HepG2 (cell line): ENCODE measurements at regions not wholly inside any gene's neighbourhood (a gene's known extent, or its start where the extent isn't known, plus 50 kb on each side); places are given as distances from the start of the nearest gene placed in this dataset.
"Not testable (repeated sequence)": the region's sequence is repeated elsewhere in the genome, so short reads cannot be mapped to it uniquely, and the experiment has no call there.

Experiments
- ATAC-seq: fragments of 200-7000 bp; cut with Tn5 transposase; 3 replicates; pipeline ENCODE4 v1.9.1; 2020; ENCODE audit warnings: mild to moderate bottlenecking, moderate library complexity
- BruUV-seq: library from RNA; stranded (reverse); fragments of 400-500 nt; replicated peaks from 2 replicates; lab custom pipeline; 2021; lab: Mats Ljungman, UMichigan
- CTCF ChIA-PET: fragments of 300-600 bp; formaldehyde crosslinking; extraction: SDS; loops from one replicate; lab custom pipeline; 2021; ENCODE audit warnings: low total read pairs, inconsistent platforms, low intra/inter-chr PET ratio; lab: Yijun Ruan, JAX
- POLR2A ChIA-PET: fragments of 350-600 bp; sonication (Branson Sonifier 250); formaldehyde crosslinking; loops from one replicate; lab custom pipeline; 2020; ENCODE audit warnings: antibody characterized with exemption, inconsistent platforms; lab: Yijun Ruan, JAX
- DNase-seq: peaks from one replicate; pipeline ENCODE4 v3.0.0-alpha.2; 2015; ENCODE audit warnings: low spot score
- FAIRE-seq: peaks from 3 replicates; lab custom pipeline; 2011; peaks lifted over from hg19 to GRCh38; lab: Jason Lieb, UNC
- H2AFZ ChIP-seq: one replicate; pipeline ENCODE4 v1.6.1; 2011; ENCODE audit warnings: low read length, inconsistent platforms
- H3K27ac ChIP-seq: fragments of 300-600 bp; 3 replicates; pipeline ENCODE4 v1.8.0; 2011; ENCODE audit warnings: mixed run types, mild to moderate bottlenecking, mixed read lengths, low read length, inconsistent platforms; ENCODE audit not compliant: insufficient read depth; ENCODE audit errors: extremely low read length
- H3K27me3 ChIP-seq, 2 experiments: fragments of 200-600 bp in 1 of 2; 2 replicates in 1 of 2; 3 replicates in 1 of 2; pipeline versions ENCODE4 v1.6.0 to v1.8.0; 2011; ENCODE audit warnings: low read length in 2 of 2, mild to moderate bottlenecking in 2 of 2, moderate library complexity in 2 of 2, inconsistent platforms in 1 of 2; ENCODE audit not compliant: insufficient read depth in 2 of 2, control insufficient read depth in 1 of 2
- H3K36me3 ChIP-seq, 2 experiments: fragments of 200-600 bp in 1 of 2; replicated peaks in 1 of 2; 2 replicates in 1 of 2; 3 replicates in 1 of 2; pipeline versions ENCODE4 v1.5.1 to v1.8.0; 2011; ENCODE audit warnings: low read length in 2 of 2, inconsistent platforms in 1 of 2; ENCODE audit not compliant: insufficient read depth in 2 of 2, control insufficient read depth in 1 of 2
- H3K4me1 ChIP-seq: 2 replicates; pipeline ENCODE4 v1.5.1; 2012; ENCODE audit warnings: low read length, inconsistent platforms; ENCODE audit not compliant: insufficient read depth
- H3K4me2 ChIP-seq: 2 replicates; pipeline ENCODE4 v1.6.0; 2011; ENCODE audit warnings: low read depth, low read length, inconsistent platforms
- H3K4me3 ChIP-seq, 3 experiments: fragments of 200-600 bp in 1 of 3; sonication (generic), shearing (Covaris generic) in 1 of 3; replicated peaks in 1 of 3; 2 replicates each; pipeline ENCODE4 v1.5.1; 2011 to 2016; ENCODE audit warnings: low read length in 3 of 3, inconsistent platforms in 2 of 3, low read depth in 2 of 3, mild to moderate bottlenecking in 2 of 3, control low read depth in 1 of 3, mixed read lengths in 1 of 3; ENCODE audit not compliant: insufficient read depth in 1 of 3
- H3K79me2 ChIP-seq: one replicate; pipeline ENCODE4 v1.6.1; 2011; ENCODE audit warnings: low read length, inconsistent platforms; ENCODE audit not compliant: insufficient read depth
- H3K9ac ChIP-seq: 2 replicates; pipeline ENCODE4 v1.6.0; 2011; ENCODE audit warnings: mild to moderate bottlenecking, low read depth, low read length, inconsistent platforms; ENCODE audit not compliant: insufficient read depth
- H3K9me3 ChIP-seq: 2 replicates; pipeline ENCODE4 v1.5.1; 2012; ENCODE audit warnings: mild to moderate bottlenecking, low read length
- H4K20me1 ChIP-seq: 2 replicates; pipeline ENCODE4 v1.6.0; 2011; ENCODE audit warnings: inconsistent platforms, mild to moderate bottlenecking, low read length, moderate library complexity; ENCODE audit not compliant: insufficient read depth
- DNMT3B ChIP-seq: conservative IDR thresholded peaks from 2 replicates; pipeline ENCODE4 v1.6.1; 2016; ENCODE audit warnings: missing biosample characterization, control low read depth
- FIP1L1 ChIP-seq: fragments of 200-400 bp; formaldehyde crosslinking; IDR thresholded peaks from 2 replicates; pipeline ENCODE4 v1.6.1; 2018; ENCODE audit warnings: low read depth, mild to moderate bottlenecking, low read length, moderate library complexity, borderline replicate concordance; ENCODE audit not compliant: insufficient read depth
- KMT2A ChIP-seq: sonication (generic); formaldehyde crosslinking; IDR thresholded peaks from 2 replicates; pipeline ENCODE4 v1.4.0; 2020; ENCODE audit warnings: missing genetic modification reagents
- RERE ChIP-seq: IDR thresholded peaks from 2 replicates; pipeline ENCODE4 v1.6.1; 2016; ENCODE audit warnings: low read depth, missing genetic modification reagents, missing compliant biosample characterization
- SIN3A ChIP-seq: IDR thresholded peaks from 2 replicates; pipeline ENCODE4 v1.6.1; 2011; ENCODE audit warnings: low read depth, mild to moderate bottlenecking, control low read depth, low read length, borderline replicate concordance
- TAF1 ChIP-seq: sonication (generic); formaldehyde crosslinking; IDR thresholded peaks from 2 replicates; pipeline ENCODE4 v1.4.0; 2020; ENCODE audit warnings: missing genetic modification reagents
- ZNF781 ChIP-seq: sonication (generic); formaldehyde crosslinking; IDR thresholded peaks from 2 replicates; pipeline ENCODE4 v1.5.1; 2020; ENCODE audit warnings: borderline replicate concordance, mild to moderate bottlenecking, missing genetic modification reagents; ENCODE audit errors: not compliant biosample characterization
- WGBS: methylation state at CpG from one replicate; pipeline ENCODE4 v1.1.6; 2017; ENCODE audit warnings: low lambda C conversion rate; 5-methylcytosine and 5-hydroxymethylcytosine counted together
- in situ Hi-C: cut with HindIII; loops from 2 replicates; pipeline ENCODE4 v1.10.0; 2017; ENCODE audit warnings: low pct_unique_long_range_greater_than_20kb; ENCODE audit not compliant: extremely low pct_ligation_motif_present
- intact Hi-C: fragments of 100-400 bp; cut with micrococcal nuclease; formaldehyde crosslinking; loops from one replicate; pipeline ENCODE4 v1.10.0; 2022; ENCODE audit not compliant: unreplicated experiment
- TF ChIP-seq, protein P1 (sequence below): sonication (generic); formaldehyde crosslinking; IDR thresholded peaks from 2 replicates; pipeline ENCODE4 v1.4.0; 2020; ENCODE audit warnings: missing genetic modification reagents, borderline replicate concordance

DNA sequence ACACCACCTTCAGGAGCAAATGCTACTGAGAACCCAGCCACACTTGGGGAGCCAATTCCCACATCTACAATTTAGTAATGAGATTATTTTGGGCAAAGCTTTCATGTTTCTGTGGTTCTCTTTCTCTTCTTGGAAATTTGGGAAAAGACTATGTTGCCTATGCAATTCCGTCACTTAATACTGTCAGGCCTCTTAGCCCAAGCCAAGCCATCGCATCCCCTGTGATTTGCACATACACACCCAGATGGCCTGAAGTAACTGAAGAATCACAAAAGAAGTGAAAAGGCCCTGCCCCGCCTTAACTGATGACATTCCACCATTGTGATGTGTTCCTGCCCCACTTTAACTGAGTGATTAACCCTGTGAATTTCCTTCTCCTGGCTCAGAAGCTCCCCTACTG, 153.4 kb upstream of the NANOGP8 start:
- intact Hi-C loops, H3K4me1 ChIP-seq, H3K4me2 ChIP-seq, ATAC-seq, in situ Hi-C loops, CTCF ChIA-PET, H3K27me3 ChIP-seq, H3K4me3 ChIP-seq, H3K9me3 ChIP-seq, DNase-seq, FAIRE-seq, H2AFZ ChIP-seq, H3K36me3 ChIP-seq, BruUV-seq, H3K27ac ChIP-seq, H3K79me2 ChIP-seq, H4K20me1 ChIP-seq, POLR2A ChIA-PET, H3K9ac ChIP-seq: not testable (repeated sequence)
- WGBS: 65% methylated on average over 3 of the region's 3 CpGs

- DNase-seq: no peak
- no peak for ATAC-seq
- BruUV-seq: no TSS peak
- CTCF ChIA-PET: no interaction called here
- POLR2A ChIA-PET: no interaction called here
- Histone ChIP-seq H3K36me3 (no peaks in the 10 kb centered on the region), H2AFZ (no peak overlapping the region), H3K4me2 (no peak overlapping the region), H3K9ac (no peak overlapping the region), H3K4me3 (no peak overlapping the region), H3K27ac (no peak overlapping the region), H3K79me2 (no peaks in the 10 kb centered on the region), H4K20me1 (no peaks in the 10 kb centered on the region), H3K9me3 (no peaks in the 10 kb centered on the region), H3K27me3 (no peaks in the 10 kb centered on the region), H3K4me1 (no peaks in the 10 kb centered on the region)
- FAIRE-seq: no peak
- intact Hi-C loops (no loop called here), in situ Hi-C loops (no loop called here)
- 39% methylated on average over 3 of the region's 3 CpGs for WGBS
- TF ChIP-seq, protein P1, sequence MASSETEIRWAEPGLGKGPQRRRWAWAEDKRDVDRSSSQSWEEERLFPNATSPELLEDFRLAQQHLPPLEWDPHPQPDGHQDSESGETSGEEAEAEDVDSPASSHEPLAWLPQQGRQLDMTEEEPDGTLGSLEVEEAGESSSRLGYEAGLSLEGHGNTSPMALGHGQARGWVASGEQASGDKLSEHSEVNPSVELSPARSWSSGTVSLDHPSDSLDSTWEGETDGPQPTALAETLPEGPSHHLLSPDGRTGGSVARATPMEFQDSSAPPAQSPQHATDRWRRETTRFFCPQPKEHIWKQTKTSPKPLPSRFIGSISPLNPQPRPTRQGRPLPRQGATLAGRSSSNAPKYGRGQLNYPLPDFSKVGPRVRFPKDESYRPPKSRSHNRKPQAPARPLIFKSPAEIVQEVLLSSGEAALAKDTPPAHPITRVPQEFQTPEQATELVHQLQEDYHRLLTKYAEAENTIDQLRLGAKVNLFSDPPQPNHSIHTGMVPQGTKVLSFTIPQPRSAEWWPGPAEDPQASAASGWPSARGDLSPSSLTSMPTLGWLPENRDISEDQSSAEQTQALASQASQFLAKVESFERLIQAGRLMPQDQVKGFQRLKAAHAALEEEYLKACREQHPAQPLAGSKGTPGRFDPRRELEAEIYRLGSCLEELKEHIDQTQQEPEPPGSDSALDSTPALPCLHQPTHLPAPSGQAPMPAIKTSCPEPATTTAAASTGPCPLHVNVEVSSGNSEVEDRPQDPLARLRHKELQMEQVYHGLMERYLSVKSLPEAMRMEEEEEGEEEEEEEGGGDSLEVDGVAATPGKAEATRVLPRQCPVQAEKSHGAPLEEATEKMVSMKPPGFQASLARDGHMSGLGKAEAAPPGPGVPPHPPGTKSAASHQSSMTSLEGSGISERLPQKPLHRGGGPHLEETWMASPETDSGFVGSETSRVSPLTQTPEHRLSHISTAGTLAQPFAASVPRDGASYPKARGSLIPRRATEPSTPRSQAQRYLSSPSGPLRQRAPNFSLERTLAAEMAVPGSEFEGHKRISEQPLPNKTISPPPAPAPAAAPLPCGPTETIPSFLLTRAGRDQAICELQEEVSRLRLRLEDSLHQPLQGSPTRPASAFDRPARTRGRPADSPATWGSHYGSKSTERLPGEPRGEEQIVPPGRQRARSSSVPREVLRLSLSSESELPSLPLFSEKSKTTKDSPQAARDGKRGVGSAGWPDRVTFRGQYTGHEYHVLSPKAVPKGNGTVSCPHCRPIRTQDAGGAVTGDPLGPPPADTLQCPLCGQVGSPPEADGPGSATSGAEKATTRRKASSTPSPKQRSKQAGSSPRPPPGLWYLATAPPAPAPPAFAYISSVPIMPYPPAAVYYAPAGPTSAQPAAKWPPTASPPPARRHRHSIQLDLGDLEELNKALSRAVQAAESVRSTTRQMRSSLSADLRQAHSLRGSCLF (CRISPR knock-in tag): no peak
- TF ChIP-seq RERE (CRISPR knock-in tag) (no peak), ZNF781 (no peak), FIP1L1 (no peak), DNMT3B (CRISPR knock-in tag) (no peak), SIN3A (no peak), TAF1 (CRISPR knock-in tag) (no peak), KMT2A (CRISPR knock-in tag) (no peak)
Observed at GRCh38 chr15:35229085-35229484, 144.0 kb upstream of the NANOGP8 start.
